NCI-H82 treated with DMSO at 0.1 percent for 48 hours (cell line): ENCODE measurements at regions not wholly inside any gene's neighbourhood (a gene's known extent, or its start where the extent isn't known, plus 50 kb on each side); places are given as distances from the start of the nearest gene placed in this dataset.

Experiments
- DNase-seq: peaks from one replicate; lab custom pipeline; 2025; ENCODE audit not compliant: unreplicated experiment; lab: John Stamatoyannopoulos, UW

DNA sequence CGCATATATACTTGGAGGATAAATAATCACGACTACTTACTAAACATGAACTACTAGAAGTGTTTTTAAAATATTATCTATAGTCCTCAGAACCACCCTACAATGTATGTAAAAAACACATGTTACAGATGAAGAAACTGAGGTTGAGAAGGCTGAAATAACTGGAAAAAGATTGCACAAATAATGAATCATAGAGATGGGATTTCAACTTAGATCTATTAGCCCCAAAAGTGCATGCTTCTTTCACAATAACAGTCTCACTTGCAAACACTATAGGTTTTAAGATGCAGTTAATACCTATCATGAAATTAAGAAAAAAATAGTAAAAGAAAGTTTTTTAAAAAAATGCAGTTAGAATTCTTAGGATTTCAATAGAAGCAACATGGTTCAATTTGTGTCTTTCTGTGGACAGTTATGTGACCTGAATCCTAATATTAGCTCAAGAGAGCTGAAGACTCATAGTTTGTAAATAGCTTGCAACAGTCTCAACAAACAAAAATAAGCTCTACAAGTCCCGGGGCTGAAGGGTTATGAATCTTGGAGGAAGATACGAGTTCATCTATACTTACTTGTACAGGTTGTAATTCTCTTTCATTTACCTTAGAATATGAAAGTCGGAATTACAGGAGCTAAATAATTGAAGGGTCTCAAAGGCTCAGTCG is 58.6 kb upstream of the NTPCR start:
- DNase-seq: no peak

DNA sequence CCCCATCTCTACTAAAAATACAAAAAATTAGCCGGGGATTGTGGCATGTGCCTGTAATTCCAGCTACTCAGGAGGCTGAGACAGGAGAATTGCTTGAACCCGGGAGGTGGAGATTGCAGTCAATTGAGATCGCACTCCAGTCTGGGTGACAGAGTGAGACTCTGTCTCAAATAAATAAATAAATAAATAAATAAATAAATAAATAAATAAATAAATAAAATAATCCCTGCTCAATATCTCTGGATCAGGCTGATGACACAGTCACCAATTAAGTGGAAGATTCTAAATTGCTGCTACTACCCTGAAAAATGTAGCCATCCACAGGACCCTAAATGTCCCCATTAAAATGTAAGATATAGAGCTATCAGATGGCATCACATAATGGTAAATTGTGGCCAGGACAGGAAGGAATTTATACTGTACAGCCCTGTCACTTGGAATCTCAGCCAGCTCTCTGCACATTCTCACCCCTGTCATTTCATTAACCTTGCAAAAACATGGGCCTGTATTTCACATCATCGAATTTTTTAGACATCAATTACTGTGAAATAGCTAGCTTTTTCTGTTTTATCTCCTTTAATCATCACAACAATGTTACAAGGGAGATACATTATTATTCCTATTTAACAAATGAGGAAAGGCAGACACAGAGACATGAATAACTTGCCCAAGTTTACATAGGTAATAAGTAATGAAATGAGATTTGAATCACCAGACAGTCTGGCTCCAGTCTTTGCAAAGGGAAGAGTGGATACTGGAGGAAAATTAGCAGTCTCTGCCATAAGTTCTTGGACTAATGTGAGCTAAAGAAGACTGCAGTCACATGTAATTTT is 56.7 kb upstream of the NTPCR start:
- DNase-seq: no peak

DNA sequence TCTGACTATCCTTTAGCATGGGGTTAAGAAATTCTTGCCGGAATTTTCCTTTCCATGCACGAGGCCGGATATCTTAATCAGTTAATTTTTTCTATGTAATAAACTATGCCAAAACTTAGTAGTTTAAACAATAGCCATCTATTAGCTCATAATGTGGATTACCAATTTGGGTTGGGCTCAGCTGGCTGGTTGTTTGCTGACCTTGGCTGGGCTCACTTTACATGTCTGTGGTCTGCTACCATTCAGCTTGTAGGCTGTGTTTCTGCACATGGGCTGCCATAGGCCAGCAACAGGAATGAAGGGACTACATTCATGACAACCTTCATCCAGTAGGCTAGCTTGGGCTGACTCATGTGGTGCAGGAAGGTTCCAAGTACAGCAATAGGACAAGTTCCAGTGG is 56.0 kb upstream of the NTPCR start:
- DNase-seq: no peak

DNA sequence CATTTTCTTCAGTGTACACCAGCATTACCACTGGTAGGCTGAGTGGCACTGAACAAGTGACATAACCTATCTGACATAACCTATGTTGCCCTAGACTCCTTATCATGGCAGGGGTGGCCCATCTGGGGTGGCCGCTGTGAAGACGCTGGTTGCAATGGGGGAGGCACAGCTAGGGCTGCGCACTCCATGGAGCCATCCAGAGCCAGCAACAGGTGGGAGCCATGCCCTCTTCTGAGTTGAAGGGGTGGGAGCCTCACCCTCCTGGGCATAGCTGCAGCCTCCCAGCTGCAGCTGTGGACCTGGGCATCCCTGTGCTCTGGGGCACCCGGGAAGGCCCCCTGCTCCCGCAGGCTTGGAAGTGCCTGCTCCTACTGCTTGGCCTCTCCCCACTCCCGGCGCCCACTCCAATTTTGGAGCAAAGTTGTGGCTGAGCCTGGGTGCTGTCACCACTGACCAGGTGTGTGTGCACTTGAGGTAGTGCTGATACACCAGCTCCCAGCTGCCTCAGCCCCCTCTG is 52.4 kb upstream of the NTPCR start:
- no peak for DNase-seq

DNA sequence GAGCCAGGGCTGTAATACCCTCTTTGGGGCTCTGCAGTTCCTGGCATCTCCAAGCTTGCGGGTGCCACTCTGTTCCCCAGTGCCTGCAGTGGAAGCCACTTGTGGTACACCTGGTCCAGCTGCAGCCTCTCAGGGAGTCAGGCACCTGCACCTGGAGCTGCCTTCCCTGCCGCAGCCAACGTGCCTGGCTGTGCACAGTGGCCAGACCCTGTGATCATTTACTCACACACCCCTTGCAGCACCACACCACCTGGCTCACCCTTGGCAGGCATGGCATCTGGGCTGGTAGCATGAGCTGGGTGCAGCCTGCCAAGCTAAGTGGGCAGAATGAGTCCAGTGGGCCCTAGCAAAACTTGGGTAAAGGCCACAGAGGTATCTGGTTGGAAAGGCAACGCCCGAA is 51.1 kb upstream of the NTPCR start:
- no peak for DNase-seq

DNA sequence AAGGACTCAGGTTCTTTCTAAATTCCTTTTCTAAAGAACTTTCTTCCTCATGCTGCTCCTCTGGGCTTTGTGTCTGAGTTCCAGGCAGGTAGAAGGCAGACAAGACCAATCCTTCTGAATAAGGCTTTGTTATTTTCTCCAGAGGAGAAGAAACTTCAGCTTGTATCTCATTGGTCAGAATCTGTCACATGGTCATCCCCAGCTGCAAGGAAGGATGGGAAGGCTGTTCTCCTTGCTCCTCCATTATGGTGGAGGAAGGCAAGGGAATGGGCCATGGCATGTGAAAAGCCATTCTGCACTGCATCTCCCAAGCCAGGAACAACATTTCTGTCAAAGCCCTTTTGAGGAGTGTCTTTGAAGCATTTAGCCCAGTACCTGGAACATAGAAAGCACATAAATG is 50.6 kb upstream of the NTPCR start:
- DNase-seq: no peak
